Mucosa of descending colon (tissue), 3 donors: ENCODE measurements at regions not wholly inside any gene's neighbourhood (a gene's known extent, or its start where the extent isn't known, plus 50 kb on each side); places are given as distances from the start of the nearest gene placed in this dataset.
"Not testable (repeated sequence)": the region's sequence is repeated elsewhere in the genome, so short reads cannot be mapped to it uniquely, and the experiment has no call there.

ENCODE experiments used
- ATAC-seq: fragments of 200-7000 bp; cut with Tn5 transposase; one replicate; pipeline ENCODE4 v1.9.1; 2020; ENCODE audit warnings: mild to moderate bottlenecking, moderate library complexity
- DNase-seq, 3 donors: peaks; one replicate each; pipeline ENCODE4 v3.0.0-alpha.2; 2020
- H3K36me3 ChIP-seq: fragments of 200-600 bp; one replicate; pipeline ENCODE4 v1.8.0; 2021; ENCODE audit warnings: low read depth, mild to moderate bottlenecking
- H3K4me1 ChIP-seq: fragments of 200-600 bp; one replicate; pipeline ENCODE4 v1.8.0; 2021; ENCODE audit warnings: low read depth, mild to moderate bottlenecking
- H3K4me3 ChIP-seq: fragments of 200-600 bp; one replicate; pipeline ENCODE4 v1.8.0; 2021; ENCODE audit warnings: mild to moderate bottlenecking
- H3K9me3 ChIP-seq: fragments of 200-600 bp; one replicate; pipeline ENCODE4 v1.8.0; 2021; ENCODE audit warnings: mild to moderate bottlenecking
- intact Hi-C, 2 donors: fragments of 100-400 bp; cut with DNase I in 1 of 2; cut with micrococcal nuclease in 1 of 2; formaldehyde crosslinking; loops; one replicate each; pipeline versions ENCODE4 v1.11.0 to v1.11.1; 2022; cut with DNase I, micrococcal nuclease
- TF ChIP-seq, protein P1 (sequence below): fragments of 200-600 bp; IDR thresholded peaks from one replicate; pipeline ENCODE4 v1.8.0; 2022; ENCODE audit warnings: antibody characterized with exemption, mild to moderate bottlenecking
- donor health status: DM: no; HTN: no; CAD: no; lungs with moderate emphysema.
- donor health status: DM: no; HTN: no; CAD: no.
- donor health status: DM: no; HTN: yes; CAD: no.

DNA sequence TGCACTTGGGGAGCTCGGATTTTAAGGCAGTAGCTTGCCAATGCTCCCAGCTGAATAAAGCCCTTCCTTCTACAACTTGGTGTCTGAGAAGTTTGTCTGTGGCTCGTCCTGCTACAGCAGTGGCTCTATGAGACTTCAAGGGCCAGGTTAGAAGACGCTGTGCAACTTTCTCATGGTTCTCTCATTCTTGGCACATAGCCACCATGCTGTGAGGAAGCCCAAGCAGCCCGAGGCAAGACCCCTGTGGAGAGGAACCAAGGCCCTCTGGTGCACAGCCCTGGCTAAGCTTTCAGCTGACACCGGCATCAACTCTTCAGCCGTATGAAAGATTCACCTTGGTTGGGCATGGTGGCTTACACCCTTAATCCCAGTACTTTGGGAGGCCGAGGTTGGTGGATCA is 116.9 kb upstream of the EEF2KMT start:
- ATAC-seq (no peak), DNase-seq (no peak)
- Histone ChIP-seq H3K4me1 (no peaks in the 10 kb centered on the region), H3K4me3 (no peak overlapping the region), H3K36me3 (no peaks in the 10 kb centered on the region), H3K9me3 (no peaks in the 10 kb centered on the region)
- intact Hi-C loops: no loop called here
- TF ChIP-seq, protein P1, sequence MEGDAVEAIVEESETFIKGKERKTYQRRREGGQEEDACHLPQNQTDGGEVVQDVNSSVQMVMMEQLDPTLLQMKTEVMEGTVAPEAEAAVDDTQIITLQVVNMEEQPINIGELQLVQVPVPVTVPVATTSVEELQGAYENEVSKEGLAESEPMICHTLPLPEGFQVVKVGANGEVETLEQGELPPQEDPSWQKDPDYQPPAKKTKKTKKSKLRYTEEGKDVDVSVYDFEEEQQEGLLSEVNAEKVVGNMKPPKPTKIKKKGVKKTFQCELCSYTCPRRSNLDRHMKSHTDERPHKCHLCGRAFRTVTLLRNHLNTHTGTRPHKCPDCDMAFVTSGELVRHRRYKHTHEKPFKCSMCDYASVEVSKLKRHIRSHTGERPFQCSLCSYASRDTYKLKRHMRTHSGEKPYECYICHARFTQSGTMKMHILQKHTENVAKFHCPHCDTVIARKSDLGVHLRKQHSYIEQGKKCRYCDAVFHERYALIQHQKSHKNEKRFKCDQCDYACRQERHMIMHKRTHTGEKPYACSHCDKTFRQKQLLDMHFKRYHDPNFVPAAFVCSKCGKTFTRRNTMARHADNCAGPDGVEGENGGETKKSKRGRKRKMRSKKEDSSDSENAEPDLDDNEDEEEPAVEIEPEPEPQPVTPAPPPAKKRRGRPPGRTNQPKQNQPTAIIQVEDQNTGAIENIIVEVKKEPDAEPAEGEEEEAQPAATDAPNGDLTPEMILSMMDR: no peak

DNA sequence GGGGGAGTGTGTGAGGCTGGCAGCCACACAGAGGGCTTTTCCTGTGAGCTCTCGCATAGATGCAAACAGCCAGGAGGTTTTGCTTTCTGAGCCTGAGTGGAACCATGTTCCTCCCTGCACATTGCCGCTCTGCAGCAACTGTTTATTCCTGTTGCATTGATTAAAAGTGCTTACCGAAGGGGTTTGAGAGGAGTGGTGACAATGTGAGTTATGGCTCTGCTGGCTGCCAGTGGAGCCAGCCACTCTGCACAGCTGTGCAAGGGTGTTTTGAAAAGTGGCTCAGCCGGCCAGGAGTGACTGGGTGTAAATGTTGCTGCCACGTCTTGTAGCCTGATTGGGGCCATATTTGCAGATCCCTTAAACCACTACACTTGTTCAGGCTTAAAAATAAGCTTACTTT is 114.9 kb upstream of the EEF2KMT start:
- H3K4me3 ChIP-seq, DNase-seq, ATAC-seq, intact Hi-C loops, H3K9me3 ChIP-seq, H3K36me3 ChIP-seq, H3K4me1 ChIP-seq: not testable (repeated sequence)

DNA sequence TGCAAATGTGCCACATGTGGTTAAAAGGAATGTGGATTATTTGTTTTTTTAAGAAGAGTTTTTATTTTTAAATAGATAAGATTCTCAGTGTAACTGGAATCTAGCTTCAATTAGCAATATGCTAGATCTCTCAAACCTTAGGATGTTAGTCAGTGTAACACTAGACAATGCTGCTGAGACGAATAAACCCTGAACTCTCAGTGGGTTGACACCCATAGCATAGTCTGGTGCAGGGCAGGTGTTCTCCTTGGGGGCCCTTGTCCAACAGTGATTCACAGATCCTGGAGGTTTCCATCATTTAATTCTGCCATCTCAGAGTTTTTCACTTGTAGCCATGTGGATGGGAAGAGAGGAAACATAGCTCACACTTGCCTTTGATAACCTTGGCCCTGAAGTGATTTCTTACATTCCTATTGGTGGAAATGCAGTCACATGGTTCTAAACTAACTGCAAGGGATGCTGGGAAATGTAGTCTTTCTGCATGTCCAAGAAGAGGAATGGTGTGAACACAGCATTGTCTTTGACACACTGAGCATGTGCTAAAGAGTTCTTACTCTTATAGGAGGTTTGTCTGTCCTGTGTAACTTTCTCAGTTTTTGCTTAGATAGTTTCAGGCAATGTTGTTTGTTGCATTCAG is 110.4 kb upstream of the EEF2KMT start:
- intact Hi-C loops, ATAC-seq, H3K4me1 ChIP-seq, H3K4me3 ChIP-seq, H3K9me3 ChIP-seq, H3K36me3 ChIP-seq: not testable (repeated sequence)
- DNase-seq: peak in 1 of 3 donors; percentile 44

DNA sequence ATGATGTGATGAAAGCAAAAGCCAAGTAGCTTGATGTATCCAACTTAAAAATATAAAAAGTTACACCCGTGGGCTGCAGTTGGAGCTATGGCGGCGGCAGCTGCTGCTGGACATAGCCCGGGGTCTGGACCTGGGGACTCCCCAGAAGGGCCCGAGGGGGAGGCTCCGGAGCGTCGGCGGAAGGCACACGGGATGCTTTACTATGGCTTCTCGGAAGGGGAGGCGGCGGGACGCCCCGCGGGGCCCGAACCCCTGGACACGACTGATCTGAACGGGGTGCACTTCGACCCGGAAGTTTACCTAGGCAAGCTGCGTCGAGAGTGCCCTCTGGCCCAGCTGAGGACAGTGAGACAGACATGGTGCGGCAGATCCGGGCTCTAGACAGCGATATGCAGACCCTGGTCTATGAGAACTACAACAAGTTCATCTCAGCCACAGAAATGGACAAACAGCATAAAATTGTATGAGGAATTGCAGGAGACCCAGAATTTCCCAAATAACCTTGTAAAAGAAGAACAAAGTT is 109.5 kb upstream of the EEF2KMT start:
- DNase-seq: no peak
- no peaks in the 10 kb centered on the region for H3K36me3 ChIP-seq
- intact Hi-C loops: no loop called here
- no peak for ATAC-seq
- no peaks in the 10 kb centered on the region for H3K9me3 ChIP-seq
- no peaks in the 10 kb centered on the region for H3K4me1 ChIP-seq
- TF ChIP-seq, protein P1: no peak
- H3K4me3 ChIP-seq: no peak overlapping the region

DNA sequence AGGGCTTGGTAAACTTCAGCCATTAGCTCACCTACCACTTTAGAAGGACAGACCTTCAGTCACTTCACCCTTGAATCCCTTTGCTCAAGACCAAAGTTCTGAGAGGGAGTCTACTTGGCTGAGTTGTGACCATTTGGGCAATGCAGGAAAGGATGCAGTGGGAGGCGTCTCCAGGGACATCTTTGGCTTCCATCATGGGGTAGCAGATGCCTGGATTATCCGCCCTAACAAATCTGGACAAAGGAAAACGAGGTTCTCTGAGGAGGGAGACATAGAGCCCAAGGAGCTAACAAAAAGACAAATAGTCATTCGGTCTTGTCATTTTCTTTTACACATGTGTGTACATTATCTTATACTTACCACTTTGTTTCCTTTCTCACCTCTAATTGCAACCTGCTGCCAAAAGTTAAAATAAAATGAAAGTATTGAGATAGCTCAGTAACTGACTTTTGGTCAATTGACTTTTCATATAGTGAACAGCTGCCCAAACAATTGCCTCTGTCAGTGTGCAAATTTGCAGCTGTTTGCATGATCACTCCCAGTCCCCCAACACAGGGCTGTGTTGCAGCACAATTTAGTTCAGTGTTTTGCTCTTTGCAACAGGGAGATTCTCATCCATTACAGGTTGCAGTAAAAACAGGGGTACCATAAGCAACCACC is 108.9 kb upstream of the EEF2KMT start:
- Histone ChIP-seq H3K4me1 (no peaks in the 10 kb centered on the region), H3K36me3 (no peaks in the 10 kb centered on the region), H3K9me3 (no peaks in the 10 kb centered on the region), H3K4me3 (no peak overlapping the region)
- DNase-seq (no peak), ATAC-seq (no peak)
- intact Hi-C loops: no loop called here
- TF ChIP-seq, protein P1: no peak

DNA sequence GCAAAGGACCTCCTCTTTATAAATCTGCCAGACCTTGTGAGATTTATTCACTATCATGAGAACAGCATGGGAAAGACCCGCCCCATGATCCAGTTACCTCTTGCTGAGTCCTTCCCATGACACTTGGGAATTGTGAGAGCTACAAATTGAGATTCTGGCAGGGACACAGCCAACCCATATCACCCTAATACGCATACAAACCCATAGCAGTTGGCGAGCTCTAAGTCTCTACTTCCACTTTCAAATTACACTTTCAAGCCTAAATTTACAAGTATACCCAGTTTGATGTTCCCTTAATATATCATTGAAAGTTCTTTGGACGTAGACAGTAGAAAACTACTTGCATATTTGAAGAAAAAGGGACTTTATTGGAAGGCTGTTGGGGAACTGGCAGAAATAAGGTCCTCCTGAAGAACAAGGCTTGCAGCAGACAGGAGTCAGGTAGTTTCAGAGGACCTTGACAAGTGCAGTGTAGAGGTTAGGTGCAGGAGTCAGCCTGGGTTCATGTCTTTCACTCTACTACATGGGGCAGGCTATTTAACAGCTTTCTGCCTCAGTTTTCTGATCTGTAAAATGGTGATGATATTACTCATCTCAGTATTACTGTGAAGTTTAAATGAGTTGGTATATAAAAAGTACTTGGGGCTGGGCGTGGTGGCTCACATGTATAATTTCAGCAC is 107.9 kb upstream of the EEF2KMT start:
- Histone ChIP-seq H3K36me3 (no peaks in the 10 kb centered on the region), H3K4me3 (no peak overlapping the region), H3K9me3 (no peaks in the 10 kb centered on the region), H3K4me1 (no peaks in the 10 kb centered on the region)
- intact Hi-C loops: no loop called here
- ATAC-seq: no peak
- TF ChIP-seq, protein P1: no peak
- DNase-seq: no peak

DNA sequence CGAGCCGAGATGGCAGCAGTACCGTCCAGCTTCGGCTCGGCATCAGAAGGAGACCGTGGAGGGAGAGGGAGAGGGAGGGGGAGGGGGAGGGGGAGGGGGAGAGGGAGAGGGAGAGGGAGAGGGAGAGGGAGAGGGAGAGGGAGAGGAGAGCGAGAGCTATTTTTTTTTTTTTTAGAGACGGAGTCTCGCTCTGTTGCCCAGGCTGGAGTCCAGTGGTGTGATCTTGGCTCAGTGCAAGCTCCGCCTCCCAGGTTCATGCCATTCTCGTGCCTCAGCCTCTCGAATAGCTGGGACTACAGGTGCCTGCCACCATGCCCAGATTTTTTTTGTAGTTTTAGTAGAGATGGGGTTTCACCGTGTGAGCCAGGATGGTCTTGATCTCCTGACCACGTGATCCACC is 106.1 kb upstream of the EEF2KMT start:
- intact Hi-C loops, DNase-seq, ATAC-seq: not testable (repeated sequence)

More for the DNA sequence above, 106.1 kb upstream of the EEF2KMT start:
- not testable (repeated sequence) for H3K9me3 ChIP-seq, H3K4me1 ChIP-seq, H3K36me3 ChIP-seq, H3K4me3 ChIP-seq
